PC-3 (cell line): ENCODE measurements at regions not wholly inside any gene's neighbourhood (a gene's known extent, or its start where the extent isn't known, plus 50 kb on each side); places are given as distances from the start of the nearest gene placed in this dataset.

Source experiments
- CTCF ChIP-seq: fragments of 300-600 bp; sonication (generic); conservative IDR thresholded peaks from 2 replicates; pipeline ENCODE4 v1.5.1; 2017; ENCODE audit warnings: antibody characterized with exemption, low read depth, mild to moderate bottlenecking, low read length
- EZH2 ChIP-seq: fragments of 300-600 bp; sonication (generic); IDR thresholded peaks from one replicate; pipeline ENCODE4 v1.6.1; 2017; ENCODE audit warnings: antibody characterized with exemption, mild to moderate bottlenecking, low read length; ENCODE audit not compliant: unreplicated experiment
- EZH2phosphoT487 ChIP-seq: fragments of 300-600 bp; sonication (generic); IDR thresholded peaks from 2 replicates; pipeline ENCODE4 v1.6.1; 2018; ENCODE audit warnings: mild to moderate bottlenecking, antibody characterized with exemption, low read length, borderline replicate concordance

- TF ChIP-seq CTCF (no peak), EZH2 (no peak), EZH2phosphoT487 (no peak)
These were observed 428.9 kb upstream of the NETO1 start for GRCh38 chr18:73296686-73297085.
